Testis (tissue), 2 donors: ENCODE measurements at regions not wholly inside any gene's neighbourhood (a gene's known extent, or its start where the extent isn't known, plus 50 kb on each side); places are given as distances from the start of the nearest gene placed in this dataset.

Experiments
- DNase-seq: peaks from one replicate; pipeline ENCODE4 v3.0.0-alpha.2; 2019
- H3K27ac ChIP-seq, 2 donors: fragments of 200-600 bp; sonication (generic); one replicate each; pipeline ENCODE4 v1.5.1; 2019
- H3K27me3 ChIP-seq: fragments of 200-600 bp; sonication (generic); one replicate; pipeline ENCODE4 v1.5.1; 2019
- H3K36me3 ChIP-seq: fragments of 200-600 bp; sonication (generic); one replicate; pipeline ENCODE4 v1.5.1; 2017; ENCODE audit warnings: low read depth; ENCODE audit errors: missing control alignments
- H3K4me1 ChIP-seq: fragments of 200-600 bp; sonication (generic); one replicate; pipeline ENCODE4 v1.5.1; 2019
- H3K4me3 ChIP-seq, 2 donors: fragments of 200-600 bp; sonication (generic); one replicate each; pipeline ENCODE4 v1.5.1; 2017 to 2019
- H3K9me3 ChIP-seq: fragments of 200-600 bp; sonication (generic); one replicate; pipeline ENCODE4 v1.5.1; 2017
- CTCF ChIP-seq, 3 experiments: fragments of 450-650 bp in 2 of 3; fragments of 200-600 bp in 1 of 3; sonication (generic) in 1 of 3; IDR thresholded peaks; one replicate each; pipeline ENCODE4 v1.5.1; 2016 to 2019; ENCODE audit warnings: antibody characterized with exemption in 3 of 3, mild to moderate bottlenecking in 2 of 3, moderate library complexity in 1 of 3
- POLR2A ChIP-seq: fragments of 450-650 bp; IDR thresholded peaks from one replicate; pipeline ENCODE4 v1.6.1; 2017; ENCODE audit warnings: antibody characterized with exemption, mild to moderate bottlenecking, moderate library complexity
- WGBS, 2 donors: methylation state at CpG; one replicate each; pipeline ENCODE4 v1.1.5; 2018; 5-methylcytosine and 5-hydroxymethylcytosine counted together
- intact Hi-C: fragments of 100-400 bp; cut with DNase I; formaldehyde crosslinking; loops from one replicate; pipeline ENCODE4 v1.15.1; 2023; ENCODE audit warnings: low total_unique reads

- Histone ChIP-seq H3K4me1 (no peaks in the 10 kb centered on the region), H3K27ac (no peak overlapping the region), H3K4me3 (no peak overlapping the region), H3K36me3 (no peaks in the 10 kb centered on the region), H3K27me3 (no peaks in the 10 kb centered on the region), H3K9me3 (no peaks in the 10 kb centered on the region)
- DNase-seq: no peak
- TF ChIP-seq POLR2A: no peak
- TF ChIP-seq CTCF (IDR thresholded peaks at IDR 0.05): no peak
- 45 to 53% methylated on average over 2 of the region's 2 CpGs for WGBS, 2 donors
- intact Hi-C loops: no loop called here
Measured at GRCh38 chr14:78016532-78016931, 153.6 kb upstream of the NRXN3 start.

GRCh38 chr14:78018283-78018682 lies 151.9 kb upstream of the NRXN3 start:
- Histone ChIP-seq H3K4me1 (no peaks in the 10 kb centered on the region), H3K27ac (no peak overlapping the region), H3K9me3 (no peaks in the 10 kb centered on the region), H3K4me3 (no peak overlapping the region), H3K27me3 (no peaks in the 10 kb centered on the region), H3K36me3 (no peaks in the 10 kb centered on the region)
- intact Hi-C loops: no loop called here
- DNase-seq: no peak
- 30 to 67% methylated on average over 2 of the region's 2 CpGs for WGBS, 2 donors
- TF ChIP-seq CTCF (IDR thresholded peaks at IDR 0.05) (no peak), POLR2A (no peak)

- no peak overlapping the region for H3K4me3 ChIP-seq
- H3K9me3 ChIP-seq: no peaks in the 10 kb centered on the region
- H3K4me1 ChIP-seq: no peaks in the 10 kb centered on the region
- H3K27ac ChIP-seq: no peak overlapping the region
- no peaks in the 10 kb centered on the region for H3K27me3 ChIP-seq
- peak; percentile 57 to 65 (median 57) for TF ChIP-seq CTCF (IDR thresholded peaks at IDR 0.05)
- TF ChIP-seq POLR2A: no peak
- DNase-seq: peak; percentile 84
- WGBS, 2 donors: 43 to 44% methylated on average over 5 of the region's 5 CpGs
- H3K36me3 ChIP-seq: no peaks in the 10 kb centered on the region
- intact Hi-C loops: no loop called here
Measured at GRCh38 chr14:78022059-78022458, 148.1 kb upstream of the NRXN3 start.

GRCh38 chr14:78023112-78023511 lies 147.1 kb upstream of the NRXN3 start:
- Histone ChIP-seq H3K36me3 (no peaks in the 10 kb centered on the region), H3K27ac (no peak overlapping the region), H3K9me3 (no peaks in the 10 kb centered on the region), H3K27me3 (no peaks in the 10 kb centered on the region), H3K4me3 (no peak overlapping the region), H3K4me1 (no peaks in the 10 kb centered on the region)
- intact Hi-C loops: no loop called here
- no peak for DNase-seq
- no peak for TF ChIP-seq CTCF (IDR thresholded peaks at IDR 0.05)
- TF ChIP-seq POLR2A: no peak
- 89 to 92% methylated on average over 2 of the region's 2 CpGs for WGBS, 2 donors

GRCh38 chr14:78028471-78028870 lies 141.7 kb upstream of the NRXN3 start:
- no peak for DNase-seq
- Histone ChIP-seq H3K4me1 (no peaks in the 10 kb centered on the region), H3K9me3 (no peaks in the 10 kb centered on the region), H3K27me3 (no peaks in the 10 kb centered on the region), H3K4me3 (no peak overlapping the region), H3K27ac (no peak overlapping the region), H3K36me3 (no peaks in the 10 kb centered on the region)
- 52 to 55% methylated on average over 1 of the region's 1 CpG for WGBS, 2 donors
- intact Hi-C loops: no loop called here
- TF ChIP-seq CTCF (IDR thresholded peaks at IDR 0.05) (no peak), POLR2A (no peak)
